Hepatocyte (in vitro differentiated cells): ENCODE measurements at regions not wholly inside any gene's neighbourhood (a gene's known extent, or its start where the extent isn't known, plus 50 kb on each side); places are given as distances from the start of the nearest gene placed in this dataset.

Experiments
- CTCF ChIP-seq: fragments of 200-600 bp; sonication (generic); IDR thresholded peaks from 2 replicates; pipeline ENCODE4 v1.5.1; 2016; ENCODE audit warnings: antibody characterized with exemption, mild to moderate bottlenecking; ENCODE audit not compliant: poor library complexity
- EZH2phosphoT487 ChIP-seq: fragments of 200-600 bp; sonication (generic); IDR thresholded peaks from one replicate; pipeline ENCODE4 v1.6.1; 2018; ENCODE audit warnings: antibody characterized with exemption, mild to moderate bottlenecking, low read depth, moderate library complexity; ENCODE audit not compliant: unreplicated experiment, severe bottlenecking

- TF ChIP-seq CTCF (no peak), EZH2phosphoT487 (no peak)
Measured at GRCh38 chr5:57318251-57318650, 144.4 kb downstream of the GPBP1 start.
